RWPE1 (cell line): ENCODE measurements at regions not wholly inside any gene's neighbourhood (a gene's known extent, or its start where the extent isn't known, plus 50 kb on each side); places are given as distances from the start of the nearest gene placed in this dataset.
"Not testable (repeated sequence)": the region's sequence is repeated elsewhere in the genome, so short reads cannot be mapped to it uniquely, and the experiment has no call there.

Experiments
- CTCF ChIA-PET: fragments of 350-600 bp; sonication (Branson Sonifier 250); formaldehyde crosslinking; extraction: SDS; loops from one replicate; lab custom pipeline; 2021; lab: Yijun Ruan, JAX
- POLR2A ChIA-PET: fragments of 400-600 bp; formaldehyde crosslinking; extraction: SDS; loops from one replicate; lab custom pipeline; 2020; ENCODE audit warnings: antibody characterized with exemption; ENCODE audit not compliant: low non-redundant PET; lab: Yijun Ruan, JAX
- DNase-seq: peaks from one replicate; pipeline ENCODE4 v3.0.0; 2012; ENCODE audit warnings: low spot score
- H3K27ac ChIP-seq: fragments of 450-650 bp; 2 replicates; pipeline ENCODE4 v1.5.1; 2017
- TF ChIP-seq, protein P1 (sequence below): fragments of 450-650 bp; conservative IDR thresholded peaks from 2 replicates; pipeline ENCODE4 v1.5.1; 2017; ENCODE audit warnings: low read depth, mild to moderate bottlenecking

DNA sequence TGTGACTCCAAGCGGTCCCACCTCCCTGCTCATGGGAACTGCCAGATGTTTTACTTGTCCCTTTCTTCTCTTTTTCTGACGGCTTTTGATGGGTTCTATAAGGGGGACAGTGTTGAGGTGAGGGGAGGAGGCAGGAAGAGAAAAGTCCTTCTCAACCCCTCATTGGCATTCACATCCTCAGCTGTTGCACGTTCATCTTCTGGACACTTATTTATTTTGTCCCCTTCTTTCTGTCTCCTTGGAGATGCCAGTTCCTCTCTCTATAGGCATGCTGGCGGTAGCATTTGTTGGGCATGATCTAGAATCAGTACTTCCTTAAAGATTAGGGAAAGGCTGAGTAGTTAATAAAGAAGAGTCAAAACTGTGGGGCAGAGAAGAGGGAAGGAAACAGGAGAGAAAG is 99.0 kb upstream of the KLHL14 start:
- H3K27ac ChIP-seq: no peak overlapping the region
- DNase-seq: no peak
- ChIA-PET POLR2A (no interaction called here), CTCF (no interaction called here)
- TF ChIP-seq, protein P1, sequence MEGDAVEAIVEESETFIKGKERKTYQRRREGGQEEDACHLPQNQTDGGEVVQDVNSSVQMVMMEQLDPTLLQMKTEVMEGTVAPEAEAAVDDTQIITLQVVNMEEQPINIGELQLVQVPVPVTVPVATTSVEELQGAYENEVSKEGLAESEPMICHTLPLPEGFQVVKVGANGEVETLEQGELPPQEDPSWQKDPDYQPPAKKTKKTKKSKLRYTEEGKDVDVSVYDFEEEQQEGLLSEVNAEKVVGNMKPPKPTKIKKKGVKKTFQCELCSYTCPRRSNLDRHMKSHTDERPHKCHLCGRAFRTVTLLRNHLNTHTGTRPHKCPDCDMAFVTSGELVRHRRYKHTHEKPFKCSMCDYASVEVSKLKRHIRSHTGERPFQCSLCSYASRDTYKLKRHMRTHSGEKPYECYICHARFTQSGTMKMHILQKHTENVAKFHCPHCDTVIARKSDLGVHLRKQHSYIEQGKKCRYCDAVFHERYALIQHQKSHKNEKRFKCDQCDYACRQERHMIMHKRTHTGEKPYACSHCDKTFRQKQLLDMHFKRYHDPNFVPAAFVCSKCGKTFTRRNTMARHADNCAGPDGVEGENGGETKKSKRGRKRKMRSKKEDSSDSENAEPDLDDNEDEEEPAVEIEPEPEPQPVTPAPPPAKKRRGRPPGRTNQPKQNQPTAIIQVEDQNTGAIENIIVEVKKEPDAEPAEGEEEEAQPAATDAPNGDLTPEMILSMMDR: no peak

DNA sequence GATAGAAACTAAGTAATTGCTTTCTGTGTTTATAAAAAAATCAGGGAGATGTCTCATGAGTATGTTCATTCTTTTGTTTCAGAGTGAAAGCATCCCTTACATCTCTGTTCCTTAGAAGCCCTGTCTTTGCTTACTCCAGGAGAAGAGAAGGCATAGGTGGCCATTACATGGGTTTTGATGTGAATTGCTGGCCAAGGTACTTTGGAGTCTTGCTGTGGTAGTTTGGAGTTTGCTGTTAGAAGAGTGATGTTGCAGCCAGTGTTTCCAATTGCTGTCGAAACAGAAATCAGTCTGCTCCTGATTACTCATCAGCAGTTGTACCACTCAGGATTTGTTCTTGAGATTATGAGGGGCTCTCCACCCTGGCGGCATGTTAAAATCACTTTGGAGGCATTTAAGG is 97.8 kb upstream of the KLHL14 start:
- POLR2A ChIA-PET: no interaction called here
- H3K27ac ChIP-seq: no peak overlapping the region
- TF ChIP-seq, protein P1: no peak
- no peak for DNase-seq
- CTCF ChIA-PET: no interaction called here

DNA sequence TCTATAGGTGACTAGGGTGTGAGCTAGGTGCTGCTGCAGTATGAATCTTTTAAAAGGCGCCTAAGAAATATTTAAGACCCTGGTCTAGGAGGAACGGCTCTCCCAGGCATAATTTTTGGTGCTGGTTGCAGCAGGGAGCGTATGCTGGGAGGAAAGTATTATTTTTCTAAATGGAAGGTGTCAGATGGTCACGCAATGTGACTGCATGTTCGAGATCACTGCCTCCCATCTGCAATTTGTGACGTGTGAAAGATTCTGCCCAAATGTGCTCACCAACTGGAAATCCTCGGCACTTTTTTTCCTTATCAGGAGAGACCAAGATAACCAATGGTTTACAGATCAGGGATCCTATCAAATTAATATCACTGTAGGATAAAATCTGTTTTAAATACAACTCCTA is 95.6 kb upstream of the KLHL14 start:
- ChIA-PET CTCF (no interaction called here), POLR2A (no interaction called here)
- no peak overlapping the region for H3K27ac ChIP-seq
- TF ChIP-seq, protein P1: no peak
- DNase-seq: no peak

DNA sequence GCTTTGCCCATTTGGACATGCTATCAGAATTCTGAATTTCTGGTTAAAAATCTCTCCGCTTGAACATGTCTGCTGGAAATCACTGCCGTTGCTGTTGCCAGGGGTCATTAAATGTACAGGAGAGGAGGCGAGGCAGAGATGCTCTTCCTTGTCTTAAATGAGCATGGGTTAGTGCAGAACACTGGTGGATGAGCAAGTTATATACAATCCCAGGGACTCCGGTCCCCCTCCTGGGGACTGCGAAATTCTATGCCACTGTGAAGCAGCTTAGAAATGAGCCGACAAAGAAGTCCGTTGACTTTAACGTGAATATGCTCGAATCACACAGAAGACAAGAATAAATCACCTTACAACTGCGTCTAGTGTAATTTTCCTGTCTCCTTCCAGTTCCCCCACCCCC is 95.1 kb upstream of the KLHL14 start:
- ChIA-PET CTCF (no interaction called here), POLR2A (no interaction called here)
- no peak overlapping the region for H3K27ac ChIP-seq
- no peak for DNase-seq
- TF ChIP-seq, protein P1: no peak

DNA sequence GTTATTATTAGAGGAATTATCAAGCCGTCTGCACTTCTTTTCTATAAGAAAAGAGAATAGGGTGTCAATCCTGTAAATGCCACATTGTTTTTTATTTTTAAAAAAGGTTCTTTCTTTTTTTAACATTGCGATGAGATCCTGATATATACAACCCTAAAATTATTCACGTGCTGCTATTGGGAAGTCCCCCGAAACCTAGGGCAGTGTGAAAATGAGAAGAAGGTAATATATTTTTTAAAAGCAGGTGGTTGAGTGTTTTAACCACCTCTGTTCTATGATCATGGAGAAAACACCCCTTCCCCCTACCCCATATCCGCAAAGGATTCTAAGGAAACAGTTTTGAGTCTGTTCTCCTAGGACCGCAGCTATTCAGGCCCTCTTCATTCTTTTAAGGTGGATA is 94.5 kb upstream of the KLHL14 start:
- POLR2A ChIA-PET: no interaction called here
- CTCF ChIA-PET: no interaction called here
- TF ChIP-seq, protein P1: no peak
- DNase-seq: no peak
- H3K27ac ChIP-seq: no peak overlapping the region

DNA sequence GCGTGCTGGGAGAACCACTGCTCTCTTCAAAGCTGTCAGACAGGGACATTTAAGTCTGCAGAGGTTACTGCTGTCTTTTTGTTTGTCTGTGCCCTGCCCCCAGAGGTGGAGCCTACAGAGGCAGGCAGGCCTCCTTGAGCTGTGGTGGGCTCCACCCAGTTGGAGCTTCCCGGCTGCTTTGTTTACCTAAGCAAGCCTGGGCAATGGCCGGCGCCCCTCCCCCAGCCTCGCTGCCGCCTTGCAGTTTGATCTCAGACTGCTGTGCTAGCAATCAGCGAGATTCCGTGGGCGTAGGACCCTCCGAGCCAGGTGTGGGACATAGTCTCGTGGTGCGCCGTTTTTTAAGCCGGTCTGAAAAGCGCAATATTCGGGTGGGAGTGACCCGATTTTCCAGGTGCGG is 89.2 kb upstream of the KLHL14 start:
- CTCF ChIA-PET, H3K27ac ChIP-seq, POLR2A ChIA-PET, DNase-seq: not testable (repeated sequence)

DNA sequence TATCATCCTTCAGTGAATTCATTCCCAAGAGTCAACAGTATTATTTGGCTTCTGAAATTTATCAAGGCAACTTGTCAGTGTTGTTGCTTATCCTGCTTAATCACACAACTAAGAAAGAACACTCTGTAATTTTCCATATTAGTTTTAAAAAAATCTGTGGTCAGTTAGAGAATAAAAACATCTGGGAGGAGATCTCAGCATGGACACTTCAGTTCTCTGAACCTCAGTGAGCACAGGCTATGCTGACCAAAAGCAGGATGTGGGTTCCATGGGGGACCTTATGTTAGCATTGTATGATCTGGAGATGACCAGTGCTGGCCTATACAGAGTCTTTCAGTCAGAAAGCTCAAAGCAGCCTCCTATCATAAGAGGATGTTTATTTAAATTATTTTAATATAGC is 79.1 kb upstream of the KLHL14 start:
- no peak overlapping the region for H3K27ac ChIP-seq
- CTCF ChIA-PET: no interaction called here
- no peak for DNase-seq
- POLR2A ChIA-PET: no interaction called here
- TF ChIP-seq, protein P1: no peak
